ENCODE measurements at regions not wholly inside any gene's neighbourhood (a gene's known extent, or its start where the extent isn't known, plus 50 kb on each side); places are given as distances from the start of the nearest gene placed in this dataset.

GRCh38 chr3:180354214-180354613, 247.7 kb upstream of the TTC14 start:
- DNase-seq, result no peak

DNA sequence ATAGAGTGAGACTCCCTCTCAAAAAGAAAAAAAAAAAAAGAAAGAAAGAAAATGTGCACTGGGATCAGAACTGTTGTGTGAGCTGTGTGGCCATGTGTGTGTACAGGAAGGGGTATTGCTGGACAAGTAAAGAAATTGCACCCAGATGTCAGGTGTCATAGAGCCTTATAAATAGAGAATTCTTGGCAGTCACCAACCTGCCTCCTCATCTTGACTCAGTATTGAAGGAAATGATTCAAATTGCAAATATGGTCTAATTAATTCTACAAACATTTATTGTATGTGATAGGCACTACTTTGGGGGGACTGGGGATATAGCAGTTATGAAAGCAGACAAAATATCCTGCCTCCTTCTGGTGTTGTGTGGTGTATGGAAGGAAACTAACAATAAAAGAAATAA, 243.8 kb upstream of the TTC14 start:
- no peak for DNase-seq

DNA sequence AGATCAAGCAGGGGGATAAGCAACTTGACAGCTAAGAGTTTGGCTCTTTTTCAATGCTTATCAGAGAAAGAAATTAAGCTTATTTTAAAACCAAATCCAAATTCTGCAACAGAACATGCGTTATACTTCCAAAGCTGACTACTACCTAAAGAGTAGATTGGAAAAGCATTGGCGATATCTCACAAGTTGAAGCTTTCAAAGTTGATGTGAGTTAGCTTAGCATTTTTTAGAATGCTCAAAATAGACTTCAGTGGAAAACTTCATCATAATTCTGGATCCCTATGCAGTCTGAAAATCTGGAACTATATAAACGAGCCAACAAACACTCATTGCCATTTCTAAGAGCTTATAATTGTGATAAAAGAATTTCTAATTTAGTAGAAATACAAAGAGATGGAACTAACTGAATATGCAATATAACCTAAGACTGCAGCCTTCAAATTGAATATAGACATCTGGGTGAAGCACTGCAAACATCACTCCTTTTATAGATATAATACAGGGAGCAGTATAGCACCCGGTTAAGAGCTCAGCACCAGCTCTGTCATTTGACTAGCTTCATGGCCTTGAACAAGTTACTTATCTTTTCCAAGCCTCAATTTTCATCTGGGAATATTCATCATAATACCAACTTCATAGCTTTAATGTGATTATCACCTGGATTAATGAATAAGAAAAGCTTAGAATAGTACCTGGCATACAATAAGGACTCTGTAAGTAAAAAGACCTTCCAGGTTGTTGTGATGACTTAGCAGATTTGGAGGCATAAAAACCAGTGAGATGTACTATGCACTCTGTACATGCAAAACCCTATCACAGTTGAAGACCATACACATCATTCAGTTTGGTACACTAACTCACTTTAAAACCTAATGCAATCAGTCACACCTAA, 242.7 kb upstream of the TTC14 start:
- no peak for DNase-seq

GRCh38 chr3:180359953-180360279, 242.0 kb upstream of the TTC14 start:
- DNase-seq, result no peak

DNA sequence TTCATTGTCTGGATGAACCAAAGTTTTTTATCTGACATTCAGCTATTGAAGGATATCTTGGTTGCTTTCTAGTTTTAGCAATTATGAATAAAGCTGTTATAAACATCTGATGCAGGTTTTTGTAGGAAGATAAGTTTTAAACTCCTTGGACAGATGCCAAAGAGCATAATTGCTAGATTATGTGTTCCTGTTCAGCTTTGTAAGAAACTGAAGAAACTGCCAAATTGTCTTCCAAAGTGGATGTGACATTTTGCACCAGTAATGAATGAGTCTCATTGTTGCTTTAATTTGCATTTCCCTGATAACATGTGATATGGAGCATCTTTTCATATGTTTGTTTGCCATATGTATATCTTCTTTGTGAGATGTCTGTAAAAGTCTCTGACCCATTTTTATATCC, 239.9 kb upstream of the TTC14 start:
- DNase-seq, result no peak

DNA sequence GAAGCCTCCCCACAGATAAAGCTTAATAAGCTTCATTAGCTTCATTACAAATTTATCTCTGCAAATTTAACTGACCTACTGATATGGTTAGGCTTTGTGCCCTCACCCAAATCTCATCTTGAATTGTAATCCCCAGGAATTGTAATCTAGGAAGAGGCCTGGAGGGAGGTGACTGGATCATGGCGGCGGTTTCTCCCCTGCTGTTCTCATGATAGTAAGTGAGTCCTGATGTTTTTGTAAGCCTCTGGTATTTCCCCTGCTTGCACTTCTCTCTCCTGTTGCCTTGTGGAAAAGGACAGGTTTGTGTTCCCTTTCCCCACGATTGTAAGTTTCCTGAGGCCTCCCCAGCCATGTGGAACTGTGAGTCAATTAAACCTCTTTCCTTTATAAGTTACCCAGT, 226.1 kb upstream of the TTC14 start:
- no peak for DNase-seq

GRCh38 chr3:180378496-180378895, 223.5 kb upstream of the TTC14 start:
- DNase-seq, result no peak

- DNase-seq, result peak; percentile 16
These were observed 219.3 kb upstream of the TTC14 start for GRCh38 chr3:180382638-180383180.

- no peak for DNase-seq
These were observed 218.5 kb upstream of the TTC14 start for GRCh38 chr3:180383332-180384020.

DNA sequence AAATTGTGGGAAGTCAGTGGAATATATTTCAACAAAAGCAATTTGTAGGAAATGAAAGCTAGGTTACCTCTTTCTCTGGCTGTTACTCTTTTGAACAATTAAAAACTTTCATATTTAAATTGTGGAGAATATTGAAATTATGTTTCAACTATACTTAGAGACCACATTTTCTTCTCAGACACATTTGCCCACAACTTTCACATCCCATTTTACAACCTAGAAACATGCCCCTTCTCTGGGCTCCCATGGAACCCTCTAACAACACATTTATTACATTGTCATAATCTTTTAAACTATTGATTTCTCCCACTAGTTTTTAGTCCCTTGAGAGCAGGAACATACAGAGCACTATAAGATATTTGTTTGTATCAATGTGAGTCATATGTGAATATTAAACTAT, 211.7 kb upstream of the TTC14 start:
- no peak for DNase-seq

GRCh38 chr3:180391001-180391400, 211.0 kb upstream of the TTC14 start:
- DNase-seq, result no peak

GRCh38 chr3:180401226-180401625, 200.7 kb upstream of the TTC14 start:
- no peak for DNase-seq

- no peak for DNase-seq
These were observed 199.4 kb upstream of the TTC14 start for GRCh38 chr3:180402471-180403073.

DNA sequence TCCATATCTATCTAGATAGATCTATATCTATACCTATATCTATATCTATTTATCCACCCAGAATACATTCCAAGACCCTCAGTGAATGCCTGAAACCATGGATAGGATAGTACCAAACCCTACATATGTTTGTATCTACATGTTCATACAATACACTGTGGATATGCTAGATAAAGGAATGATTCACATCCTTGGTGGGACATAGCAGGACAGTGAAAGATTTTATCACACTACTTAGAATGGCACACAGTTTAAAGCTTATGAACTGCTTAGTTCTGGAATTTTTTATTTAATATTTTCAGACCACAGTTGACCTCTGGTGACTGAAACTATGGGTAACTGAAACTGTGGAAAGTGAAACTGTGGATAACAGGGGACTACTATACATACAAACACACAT, 198.8 kb upstream of the TTC14 start:
- no peak for DNase-seq

DNA sequence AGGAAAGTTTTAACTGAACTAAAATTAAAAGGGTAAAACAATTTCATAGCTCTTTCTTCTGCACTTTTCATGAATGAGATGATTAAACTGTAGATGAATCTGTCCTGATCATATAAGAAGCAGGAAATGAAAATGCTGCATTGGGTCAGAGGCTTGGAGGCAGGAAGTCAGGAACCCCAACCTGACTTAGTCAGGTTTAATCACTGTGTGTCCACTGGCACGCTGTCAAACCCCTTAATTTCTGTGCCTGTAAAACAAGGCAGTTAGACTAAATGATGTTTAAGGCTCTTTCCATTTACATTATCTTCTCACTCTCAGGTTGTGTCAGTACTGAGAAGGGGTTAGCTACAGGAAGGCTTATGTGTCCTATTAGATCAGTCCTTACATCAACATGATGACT, 193.3 kb upstream of the TTC14 start:
- DNase-seq, result no peak

DNA sequence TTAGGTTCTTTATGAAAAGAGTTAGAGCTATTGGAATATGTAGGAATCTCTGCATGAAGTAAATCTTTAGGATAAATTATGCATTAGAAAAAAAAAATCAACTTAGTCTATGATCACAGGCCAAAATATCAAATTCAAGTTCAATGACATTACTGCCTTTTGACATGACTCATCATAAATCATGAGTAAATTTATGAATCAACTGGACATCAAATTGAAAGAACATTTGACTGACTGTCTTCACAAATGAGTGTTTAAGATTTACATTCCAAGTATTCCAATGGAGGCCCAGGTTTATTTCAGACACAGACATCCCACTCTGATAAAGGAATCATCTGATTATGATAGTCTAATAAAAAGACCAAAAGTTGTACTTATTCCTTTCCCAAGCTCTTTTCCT, 192.8 kb upstream of the TTC14 start:
- no peak for DNase-seq

GRCh38 chr3:180409883-180410282, 192.1 kb upstream of the TTC14 start:
- no peak for DNase-seq

DNA sequence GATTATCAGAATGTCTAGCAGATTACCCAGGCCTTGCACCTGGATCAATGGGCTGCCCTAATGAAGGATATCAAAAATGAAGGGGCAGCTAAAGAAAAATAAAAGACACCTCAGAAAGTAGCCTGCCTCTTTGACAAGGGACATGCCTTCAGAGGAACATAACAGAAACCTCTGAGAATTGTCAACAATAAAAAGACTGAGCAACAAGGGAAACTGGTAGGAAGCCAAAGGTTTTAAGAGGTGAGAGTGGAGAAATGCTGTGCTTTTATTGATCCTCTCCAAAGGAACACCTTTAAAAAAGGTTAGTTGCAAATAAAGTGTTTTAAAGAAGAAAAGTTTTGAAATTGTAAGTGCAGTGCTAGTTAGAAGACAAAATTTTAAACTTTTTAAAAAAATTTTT, 187.8 kb upstream of the TTC14 start:
- no peak for DNase-seq

DNA sequence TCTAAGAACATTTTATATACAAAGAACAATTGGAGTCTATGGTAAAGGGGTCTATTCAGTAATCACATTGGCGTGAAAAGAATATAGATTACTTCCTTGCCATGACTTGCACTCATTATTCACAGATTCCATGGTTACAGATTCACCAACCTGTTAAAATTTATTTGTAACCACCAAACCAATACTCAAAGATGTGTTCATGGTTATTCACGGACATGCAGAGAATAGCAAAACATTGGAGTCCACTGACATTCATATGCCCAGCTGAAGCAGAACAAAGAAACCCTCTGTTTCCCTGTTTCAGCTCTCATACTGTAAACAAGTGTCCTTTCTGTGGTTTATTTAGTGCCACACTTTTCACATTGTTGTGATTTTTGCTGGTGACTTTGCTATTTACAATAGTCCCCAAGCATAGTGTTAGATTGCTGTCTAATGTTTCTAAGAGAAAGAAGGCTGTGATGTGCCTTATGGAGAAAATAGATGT, 185.8 kb upstream of the TTC14 start:
- DNase-seq, result peak; percentile 49

DNA sequence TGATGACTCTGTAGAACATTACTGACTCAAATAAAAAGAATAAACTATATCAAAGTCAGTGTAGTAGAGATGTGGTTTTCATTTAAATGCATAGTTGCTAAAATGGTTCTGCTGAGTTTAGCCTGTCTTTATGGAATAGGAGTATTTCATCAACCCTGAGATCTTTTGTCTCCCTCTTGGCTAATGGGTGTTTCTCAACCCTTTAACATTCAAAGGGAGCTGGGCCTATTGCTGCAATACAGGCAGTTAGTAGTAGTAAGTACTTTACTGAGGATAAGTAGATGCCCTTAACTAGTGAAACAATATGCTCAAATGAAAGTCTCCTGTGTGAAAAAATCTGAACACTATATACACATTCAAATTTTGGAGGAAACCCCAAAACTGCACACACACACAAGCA, 184.7 kb upstream of the TTC14 start:
- DNase-seq, result no peak

DNA sequence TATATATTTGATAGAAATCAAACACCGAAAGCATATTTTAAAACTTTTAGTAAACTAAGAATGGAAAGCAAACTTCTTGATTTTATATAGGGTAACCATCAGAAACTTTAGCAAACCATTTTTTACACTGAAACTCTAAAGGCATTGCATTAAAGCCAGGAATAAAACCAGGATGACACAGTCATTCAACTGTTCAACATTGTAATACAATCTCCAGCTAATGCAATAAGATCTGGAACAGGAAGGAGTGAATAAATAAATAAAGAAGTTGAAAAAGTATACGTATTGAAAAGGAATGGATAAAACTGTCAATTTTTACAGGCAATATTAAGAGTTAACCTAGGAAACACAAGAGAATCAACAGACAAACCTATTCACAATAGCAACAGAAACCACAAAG, 181.9 kb upstream of the TTC14 start:
- DNase-seq, result no peak

GRCh38 chr3:180420804-180421203, 181.2 kb upstream of the TTC14 start:
- no peak for DNase-seq

GRCh38 chr3:180421221-180421620, 180.7 kb upstream of the TTC14 start:
- no peak for DNase-seq

- DNase-seq, result no peak
These were observed 180.2 kb upstream of the TTC14 start for GRCh38 chr3:180421721-180422120.
